Spinal cord (tissue), 9 donors: ENCODE measurements at regions not wholly inside any gene's neighbourhood (a gene's known extent, or its start where the extent isn't known, plus 50 kb on each side); places are given as distances from the start of the nearest gene placed in this dataset.

Experiments used
- DNase-seq, 6 donors: peaks; one replicate each; pipeline versions ENCODE4 v3.0.0 to v3.0.0-alpha.2; 2013 to 2015; ENCODE audit warnings: low spot score in 6 of 6, low read depth in 4 of 6
- H3K27ac ChIP-seq: one replicate; pipeline ENCODE4 v1.5.1; 2013; ENCODE audit warnings: low read depth, low read length, control low read depth
- H3K27me3 ChIP-seq: one replicate; pipeline ENCODE4 v1.6.1; 2013; ENCODE audit warnings: low read length; ENCODE audit not compliant: control insufficient read depth, insufficient read depth
- H3K36me3 ChIP-seq: one replicate; pipeline ENCODE4 v1.6.1; 2013; ENCODE audit warnings: low read length; ENCODE audit not compliant: control insufficient read depth, insufficient read depth
- H3K4me1 ChIP-seq: one replicate; pipeline ENCODE4 v1.6.1; 2013; ENCODE audit warnings: low read length; ENCODE audit not compliant: control insufficient read depth, insufficient read depth
- H3K4me3 ChIP-seq: one replicate; pipeline ENCODE4 v1.5.1; 2013; ENCODE audit warnings: low read depth, low read length, control low read depth
- H3K9me3 ChIP-seq: one replicate; pipeline ENCODE4 v1.6.1; 2013; ENCODE audit warnings: low read length; ENCODE audit not compliant: control insufficient read depth, insufficient read depth
- WGBS: methylation state at CpG from one replicate; pipeline ENCODE4 v1.1.5; 2013; ENCODE audit warnings: missing lambda C conversion rate; ENCODE audit not compliant: insufficient coverage; 5-methylcytosine and 5-hydroxymethylcytosine counted together
- donor health status: healthy.

GRCh38 chr2:67642961-67643360 lies 245.8 kb downstream of the ETAA1 start:
- DNase-seq, result no peak
- H3K4me3 ChIP-seq, result no peak overlapping the region
- H3K36me3 ChIP-seq, result no peaks in the 10 kb centered on the region
- no peaks in the 10 kb centered on the region for H3K9me3 ChIP-seq
- H3K27ac ChIP-seq, result no peak overlapping the region
- WGBS, result 70% methylated on average over 2 of the region's 2 CpGs
- H3K4me1 ChIP-seq, result no peaks in the 10 kb centered on the region
- no peaks in the 10 kb centered on the region for H3K27me3 ChIP-seq

- Histone ChIP-seq H3K9me3 (no peaks in the 10 kb centered on the region), H3K4me3 (no peak overlapping the region), H3K36me3 (no peaks in the 10 kb centered on the region), H3K27me3 (no peaks in the 10 kb centered on the region), H3K27ac (no peak overlapping the region), H3K4me1 (peaks cover 5% of the 10 kb centered on the region)
- DNase-seq, result no peak
- WGBS, result no CpG with 5 or more reads among the region's 3 CpGs
These were observed 248.4 kb downstream of the ETAA1 start for GRCh38 chr2:67645280-67646138.

- H3K27me3 ChIP-seq, result no peaks in the 10 kb centered on the region
- H3K27ac ChIP-seq, result no peak overlapping the region
- no peak for DNase-seq
- no peaks in the 10 kb centered on the region for H3K36me3 ChIP-seq
- H3K4me3 ChIP-seq, result no peak overlapping the region
- peaks cover 11% of the 10 kb centered on the region for H3K4me1 ChIP-seq
- H3K9me3 ChIP-seq, result no peaks in the 10 kb centered on the region
- 98% methylated on average over 5 of the region's 6 CpGs for WGBS
These were observed 249.7 kb downstream of the ETAA1 start for GRCh38 chr2:67646714-67647333.

GRCh38 chr2:67649331-67650261 lies 252.5 kb downstream of the ETAA1 start:
- no peak overlapping the region for H3K4me3 ChIP-seq
- peak in 5 of 6 donors; percentile 20 to 72 (median 36) for DNase-seq
- H3K36me3 ChIP-seq, result no peaks in the 10 kb centered on the region
- no peaks in the 10 kb centered on the region for H3K9me3 ChIP-seq
- peak overlapping the region; percentile 57 for H3K27ac ChIP-seq
- no peaks in the 10 kb centered on the region for H3K27me3 ChIP-seq
- 32% methylated on average over 8 of the region's 9 CpGs for WGBS
- peaks cover 11% of the 10 kb centered on the region for H3K4me1 ChIP-seq

DNA sequence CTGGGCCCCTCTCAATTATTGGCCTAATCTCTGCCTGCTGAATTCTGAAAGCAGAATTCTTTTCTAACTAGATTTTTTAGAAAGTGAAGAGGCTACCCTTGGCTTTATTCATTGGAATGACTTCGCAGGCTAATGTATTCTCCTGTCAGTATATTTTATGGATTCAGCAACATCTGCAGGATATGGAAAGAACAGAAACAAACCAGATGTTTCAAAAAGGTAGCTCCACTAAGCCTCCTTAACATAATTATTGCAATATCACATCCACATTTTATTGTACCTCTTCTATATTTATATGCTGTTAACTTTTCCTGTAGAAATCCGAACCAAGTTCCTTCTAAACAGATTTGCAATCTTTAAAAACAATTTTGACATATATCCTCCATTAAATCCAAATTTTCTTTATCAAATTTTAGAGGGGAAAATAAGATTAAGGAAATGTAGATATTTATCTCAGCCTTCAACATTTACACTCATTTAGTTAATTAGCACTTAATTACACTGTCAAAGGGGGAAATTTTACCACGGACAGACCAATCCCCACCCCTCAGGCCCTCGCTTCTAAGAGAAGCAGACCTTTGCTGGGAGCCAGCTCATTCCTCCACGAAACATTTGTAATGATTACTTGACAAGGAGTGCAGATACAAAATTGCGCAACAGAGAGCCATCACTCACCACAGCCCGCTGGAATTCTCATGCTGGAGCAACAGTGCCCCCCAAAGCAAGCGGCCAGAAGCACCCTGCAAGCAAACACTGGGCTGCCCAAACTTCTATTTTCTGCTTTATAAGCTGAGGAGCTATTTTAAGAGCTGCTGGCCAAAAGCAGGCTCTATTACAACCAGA lies 253.4 kb downstream of the ETAA1 start:
- Histone ChIP-seq H3K4me1 (peaks cover 11% of the 10 kb centered on the region), H3K9me3 (no peaks in the 10 kb centered on the region), H3K27ac (peak overlapping the region; percentile 57), H3K27me3 (no peaks in the 10 kb centered on the region), H3K36me3 (no peaks in the 10 kb centered on the region), H3K4me3 (no peak overlapping the region)
- WGBS, result 12% methylated on average over 6 of the region's 8 CpGs
- DNase-seq, result peak; percentile 57 to 95 (median 65)

GRCh38 chr2:67651565-67651964 lies 254.4 kb downstream of the ETAA1 start:
- Histone ChIP-seq H3K4me1 (peaks cover 11% of the 10 kb centered on the region), H3K9me3 (no peaks in the 10 kb centered on the region), H3K4me3 (no peak overlapping the region), H3K36me3 (no peaks in the 10 kb centered on the region), H3K27ac (no peak overlapping the region), H3K27me3 (no peaks in the 10 kb centered on the region)
- DNase-seq, result no peak
- 17% methylated on average over 1 of the region's 3 CpGs for WGBS

DNA sequence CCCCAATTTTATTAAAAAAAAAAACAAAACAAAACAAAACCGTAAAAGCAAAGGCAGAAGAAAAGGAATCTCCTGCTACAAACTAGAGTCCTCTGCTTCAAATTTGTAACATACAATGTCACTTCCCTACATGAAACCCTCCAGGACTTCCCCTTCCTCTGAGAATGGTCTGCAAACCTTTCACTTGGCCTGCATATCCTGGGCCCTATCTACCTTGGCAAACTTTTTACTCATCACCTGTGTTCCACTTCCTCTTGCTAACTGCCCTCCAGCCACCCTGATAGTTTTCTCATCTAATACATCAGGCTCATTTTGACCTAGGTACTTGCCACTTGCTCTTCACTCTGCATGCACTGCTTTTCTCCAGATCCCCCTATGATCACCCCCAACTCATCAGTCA lies 255.5 kb downstream of the ETAA1 start:
- Histone ChIP-seq H3K27me3 (no peaks in the 10 kb centered on the region), H3K4me1 (peaks cover 11% of the 10 kb centered on the region), H3K4me3 (no peak overlapping the region), H3K27ac (no peak overlapping the region), H3K36me3 (no peaks in the 10 kb centered on the region), H3K9me3 (no peaks in the 10 kb centered on the region)
- no peak for DNase-seq
- WGBS, result no CpG with 5 or more reads among the region's 1 CpG

GRCh38 chr2:67656875-67657274 lies 259.7 kb downstream of the ETAA1 start:
- Histone ChIP-seq H3K9me3 (no peaks in the 10 kb centered on the region), H3K4me3 (no peak overlapping the region), H3K4me1 (no peaks in the 10 kb centered on the region), H3K27ac (no peak overlapping the region), H3K27me3 (no peaks in the 10 kb centered on the region), H3K36me3 (no peaks in the 10 kb centered on the region)
- DNase-seq, result no peak
- 82% methylated on average over 2 of the region's 4 CpGs for WGBS

GRCh38 chr2:67658820-67659219 lies 261.7 kb downstream of the ETAA1 start:
- DNase-seq, result no peak
- H3K4me3 ChIP-seq, result no peak overlapping the region
- no peaks in the 10 kb centered on the region for H3K27me3 ChIP-seq
- no peak overlapping the region for H3K27ac ChIP-seq
- peaks cover 1% of the 10 kb centered on the region for H3K9me3 ChIP-seq
- no peaks in the 10 kb centered on the region for H3K36me3 ChIP-seq
- H3K4me1 ChIP-seq, result no peaks in the 10 kb centered on the region
